GM21576 (cell line): ENCODE measurements at regions not wholly inside any gene's neighbourhood (a gene's known extent, or its start where the extent isn't known, plus 50 kb on each side); places are given as distances from the start of the nearest gene placed in this dataset.

Experiments used
- ATAC-seq: cut with Tn5 transposase; IDR thresholded peaks from one replicate; pipeline ENCODE4 v1.9.1; 2021; ENCODE audit warnings: mild to moderate bottlenecking, moderate library complexity; ENCODE audit not compliant: unreplicated experiment

DNA sequence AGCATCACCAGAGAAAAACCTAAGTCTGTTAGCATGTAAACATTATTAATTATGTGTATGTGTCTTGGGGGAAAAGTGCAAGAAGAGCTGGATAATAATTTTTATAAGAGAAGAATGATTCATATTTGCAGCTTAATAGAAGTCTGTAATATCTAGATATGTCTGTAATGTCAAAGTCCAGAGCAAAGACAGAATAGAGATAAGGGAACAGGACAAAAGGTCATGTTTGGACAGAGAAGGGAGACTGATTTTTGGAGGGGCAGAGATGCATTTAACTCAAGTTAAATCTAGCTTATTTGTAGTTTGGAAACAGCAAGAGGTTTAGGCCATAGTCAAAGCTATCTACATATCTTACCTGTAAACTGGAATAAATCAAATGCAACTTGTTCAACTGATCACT lies 61.2 kb downstream of the MAGED1 start:
- ATAC-seq = no peak

DNA sequence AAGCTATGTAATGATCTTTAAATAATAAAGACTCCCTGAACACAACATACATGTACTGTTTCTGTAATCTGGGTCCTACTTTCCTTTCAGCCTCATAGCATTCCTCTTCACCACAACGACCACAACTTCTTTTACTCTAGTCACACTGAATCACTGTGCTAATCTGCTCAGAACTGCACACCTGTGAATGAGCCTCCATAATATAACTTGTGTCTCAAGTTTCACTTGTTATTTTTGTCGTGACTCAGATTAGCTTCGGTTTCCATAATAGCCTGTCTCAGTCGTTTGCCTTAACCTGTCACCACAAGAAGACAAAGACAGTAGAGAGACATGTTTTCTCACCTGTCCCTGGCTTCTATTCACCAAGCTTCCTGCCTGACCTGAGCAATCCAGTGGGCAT lies 61.8 kb downstream of the MAGED1 start:
- peak; percentile 98 for ATAC-seq

DNA sequence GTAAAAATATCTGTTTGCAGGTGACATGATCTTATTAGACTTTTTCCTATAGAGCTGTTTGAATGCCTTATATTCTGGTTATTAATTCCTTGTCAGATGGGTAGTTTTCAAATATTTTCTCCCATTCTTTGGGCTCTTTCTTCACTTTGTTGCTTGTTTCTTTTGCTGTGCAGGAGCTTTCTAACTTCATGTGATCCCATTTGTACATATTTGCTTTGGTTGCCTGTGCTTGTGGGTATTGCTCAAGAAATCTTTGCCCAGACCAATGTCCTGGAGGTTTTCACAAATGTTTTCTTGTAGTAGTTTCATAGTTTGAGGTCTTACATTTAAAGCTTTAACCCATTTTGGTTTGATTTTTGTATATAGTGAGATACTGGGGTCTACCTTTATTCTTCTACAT lies 63.0 kb downstream of the MAGED1 start:
- no peak for ATAC-seq

DNA sequence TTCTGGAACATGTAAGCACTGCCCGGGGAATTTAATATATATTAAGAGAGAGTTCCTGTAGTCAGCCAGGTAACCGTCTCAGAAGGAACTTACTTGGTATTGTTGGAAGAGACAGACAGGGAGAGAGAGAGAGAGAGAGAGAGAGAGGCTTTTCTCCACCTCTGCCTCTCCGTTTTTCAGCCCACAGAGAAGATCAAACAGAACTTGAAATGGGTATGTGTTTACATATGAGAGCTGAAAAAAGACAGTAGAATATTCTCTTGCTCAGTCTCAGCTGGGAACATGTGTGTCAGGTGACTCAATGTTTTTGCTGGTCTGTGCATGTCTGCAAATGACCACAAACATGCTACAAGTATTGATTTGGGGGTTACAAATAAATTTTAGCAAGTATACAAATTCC lies 81.9 kb downstream of the MAGED1 start:
- no peak for ATAC-seq

DNA sequence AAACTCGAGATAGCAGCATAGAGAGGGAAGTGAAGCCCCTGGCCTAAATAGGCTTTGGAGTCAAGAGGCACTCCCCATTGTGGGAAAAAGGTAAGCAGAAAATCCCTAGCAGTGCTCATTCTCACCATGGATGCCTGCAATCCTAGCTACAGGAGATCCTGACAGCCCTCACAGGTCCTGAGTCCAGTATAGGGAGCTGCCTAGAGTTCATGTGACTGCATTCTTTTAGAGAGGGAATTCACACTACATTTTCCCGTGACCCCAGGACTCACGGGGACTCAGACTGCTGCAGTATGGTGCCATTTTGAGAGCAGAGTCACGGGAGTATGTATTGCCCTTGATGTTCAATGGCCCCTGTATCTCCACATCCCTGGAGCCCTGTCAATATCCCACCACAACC lies 82.4 kb downstream of the MAGED1 start:
- no peak for ATAC-seq

DNA sequence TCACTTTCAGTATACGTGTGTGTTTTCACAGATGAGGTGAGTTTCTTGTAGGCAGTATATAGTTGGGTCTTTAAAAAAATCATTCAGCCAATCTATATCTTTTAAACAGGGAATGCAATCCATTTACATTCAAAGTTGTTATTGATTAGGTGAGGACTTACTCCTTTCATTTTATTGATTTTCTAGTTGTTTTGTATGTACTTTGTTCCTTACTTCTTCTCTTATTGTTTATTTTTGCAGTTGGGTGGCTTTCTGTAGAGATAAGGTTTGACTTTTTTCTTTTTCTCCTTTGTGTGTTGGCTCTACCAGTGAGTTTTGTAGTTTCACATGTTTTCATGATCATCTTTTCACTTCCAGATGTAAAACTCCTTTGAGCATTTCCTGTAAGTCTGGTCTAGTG lies 83.1 kb downstream of the MAGED1 start:
- ATAC-seq = no peak
